Right ventricle myocardium inferior (tissue), 1 donor: ENCODE measurements at regions not wholly inside any gene's neighbourhood (a gene's known extent, or its start where the extent isn't known, plus 50 kb on each side); places are given as distances from the start of the nearest gene placed in this dataset.
"Not testable (repeated sequence)": the region's sequence is repeated elsewhere in the genome, so short reads cannot be mapped to it uniquely, and the experiment has no call there.

Experiments
- ATAC-seq: fragments of 200-7000 bp; cut with Tn5 transposase; one replicate; pipeline ENCODE4 v1.9.1; 2020; ENCODE audit warnings: mild to moderate bottlenecking, moderate library complexity
- DNase-seq: peaks from one replicate; pipeline ENCODE4 v3.0.0; 2021; ENCODE audit errors: missing footprints
- intact Hi-C: fragments of 100-400 bp; cut with DNase I; formaldehyde crosslinking; loops from one replicate; pipeline ENCODE4 v1.11.0; 2022
- donor health status: DM: no; HTN: yes; CAD: no; lungs with severe emphysema.

DNA sequence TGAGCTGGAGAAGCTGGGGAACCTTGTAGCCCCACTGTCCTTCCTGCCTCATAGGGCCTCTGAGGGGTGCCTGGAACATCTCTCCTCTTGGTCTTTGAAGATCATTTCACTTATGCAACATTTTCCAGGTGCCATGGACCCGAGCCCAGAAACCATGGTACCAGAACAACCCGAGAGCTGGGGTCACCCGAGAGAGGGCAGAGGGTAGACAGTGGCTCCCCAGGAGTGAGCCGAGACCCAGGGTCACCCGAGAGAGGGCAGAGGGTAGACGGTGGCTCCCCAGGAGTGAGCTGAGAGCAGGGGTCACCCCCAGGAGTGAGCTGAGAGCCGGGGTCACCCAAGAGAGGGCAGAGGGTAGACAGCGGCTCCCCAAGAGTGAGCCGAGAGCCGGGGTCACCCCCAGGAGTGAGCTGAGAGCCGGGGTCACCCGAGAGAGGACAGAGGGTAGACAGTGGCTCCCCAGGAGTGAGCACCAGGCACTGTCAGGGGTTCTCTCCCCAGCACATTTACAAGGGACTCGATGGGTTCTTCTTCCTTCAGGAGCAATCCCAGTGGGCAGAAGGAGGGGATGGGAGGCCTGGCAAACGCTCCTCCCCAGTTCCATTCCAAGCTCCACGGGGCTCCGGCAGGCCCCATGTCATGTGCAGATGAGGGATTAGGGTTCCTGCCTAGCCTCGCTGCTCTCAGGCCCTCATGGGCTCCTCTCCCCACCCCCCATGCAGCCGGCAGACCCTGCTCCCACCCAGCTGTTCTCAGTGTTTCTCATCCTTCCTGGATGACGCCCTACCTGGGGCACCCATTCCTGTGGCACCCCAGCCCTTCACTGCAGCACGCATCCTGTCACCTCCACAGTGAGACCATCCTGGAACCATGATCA, 163.5 kb downstream of the RTP5 start:
- DNase-seq: no peak
- intact Hi-C loops: no loop called here

DNA sequence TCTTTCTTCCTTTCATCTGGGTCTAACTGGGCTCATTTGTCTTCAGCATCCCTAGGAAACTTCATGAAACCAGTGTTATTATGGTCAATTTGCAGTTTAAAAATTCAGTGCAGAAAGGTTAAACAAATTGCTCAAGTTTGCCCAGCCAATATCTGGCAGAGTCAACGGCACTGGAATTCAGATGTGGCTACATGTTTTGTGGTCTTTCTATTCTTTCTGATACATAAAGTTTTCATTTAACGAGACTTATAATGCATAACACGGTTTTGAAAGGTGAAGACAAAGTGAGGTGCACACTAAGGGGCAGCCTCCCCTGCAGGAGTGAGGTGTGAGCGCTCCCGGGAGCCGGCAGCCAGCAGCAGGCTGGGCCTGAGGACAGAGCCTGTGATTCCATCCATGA, 164.6 kb downstream of the RTP5 start:
- no peak for DNase-seq
- intact Hi-C loops: no loop called here

More for the DNA sequence above, 163.5 kb downstream of the RTP5 start:
- ATAC-seq: no peak

GRCh38 chr2:242034996-242035814, 165.7 kb downstream of the RTP5 start:
- intact Hi-C loops: no loop called here
- DNase-seq: no peak
- ATAC-seq: no peak

More for the DNA sequence above, 164.6 kb downstream of the RTP5 start:
- ATAC-seq: no peak

- intact Hi-C loops: no loop called here
- no peak for DNase-seq
- ATAC-seq: no peak
These were observed 166.5 kb downstream of the RTP5 start for GRCh38 chr2:242035858-242036652.

- intact Hi-C loops: no loop called here
- ATAC-seq: no peak
- DNase-seq: no peak
These were observed 167.1 kb downstream of the RTP5 start for GRCh38 chr2:242036653-242036950.

DNA sequence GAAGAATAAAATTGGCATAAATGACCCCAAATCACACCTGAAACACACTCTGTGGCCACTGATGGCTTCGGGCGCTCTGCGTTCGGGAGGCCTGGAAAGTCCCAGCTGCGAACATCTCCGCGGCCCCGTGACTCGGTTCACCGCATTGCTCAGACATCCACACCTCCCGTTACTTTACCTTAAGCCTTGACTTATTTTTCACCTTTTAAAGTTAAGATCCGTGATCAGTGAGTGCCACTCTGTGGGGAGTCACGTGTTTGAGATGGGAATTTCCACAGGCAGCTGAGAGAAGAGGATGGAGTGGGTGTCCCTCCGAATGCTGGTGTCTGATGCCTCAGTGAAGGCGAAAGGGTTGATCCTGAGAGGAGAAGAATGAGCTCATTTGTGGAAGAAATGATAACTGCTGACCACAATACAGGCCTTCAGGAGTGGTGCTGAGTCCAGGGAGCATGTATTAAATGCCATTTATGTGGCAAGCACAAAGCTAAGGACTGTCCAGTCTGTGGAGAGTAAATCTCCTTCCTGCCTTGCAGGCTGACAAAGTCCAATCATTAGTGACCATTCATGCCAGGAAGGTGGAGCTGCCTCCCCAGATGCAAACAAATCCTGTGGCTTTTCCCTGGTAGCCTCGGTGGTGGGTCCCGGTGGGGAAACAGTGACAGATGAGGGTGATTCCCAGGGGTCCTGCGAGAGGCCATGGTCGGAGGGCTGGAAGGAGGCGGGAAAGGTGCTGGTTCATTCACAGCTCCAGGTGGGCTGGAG, 168.8 kb downstream of the RTP5 start:
- DNase-seq: no peak
- intact Hi-C loops: no loop called here
- ATAC-seq: no peak

DNA sequence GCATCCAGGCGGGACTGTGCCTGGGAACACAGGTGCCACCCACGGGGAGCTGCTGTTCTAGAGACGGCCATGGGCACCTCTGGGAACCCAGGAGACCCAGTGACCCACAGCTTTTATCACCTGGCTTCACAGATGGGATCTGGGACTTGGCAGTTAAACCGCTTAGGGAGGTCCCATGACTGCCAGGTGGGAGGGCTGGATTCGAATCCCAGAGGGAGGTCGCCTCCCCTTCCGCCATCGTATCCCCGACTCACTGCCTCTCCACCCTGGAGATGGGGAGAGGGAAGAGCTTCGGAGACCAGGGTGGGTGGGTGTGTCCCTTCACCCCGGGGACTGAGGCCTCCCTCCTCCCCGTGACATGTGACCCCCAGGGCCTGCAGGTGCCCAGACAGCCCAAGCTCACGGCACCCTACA, 169.4 kb downstream of the RTP5 start:
- DNase-seq (no peak), ATAC-seq (no peak)
- intact Hi-C loops: no loop called here

- ATAC-seq (no peak), DNase-seq (no peak)
- intact Hi-C loops: no loop called here
These were observed 170.8 kb downstream of the RTP5 start for GRCh38 chr2:242040303-242040655.

DNA sequence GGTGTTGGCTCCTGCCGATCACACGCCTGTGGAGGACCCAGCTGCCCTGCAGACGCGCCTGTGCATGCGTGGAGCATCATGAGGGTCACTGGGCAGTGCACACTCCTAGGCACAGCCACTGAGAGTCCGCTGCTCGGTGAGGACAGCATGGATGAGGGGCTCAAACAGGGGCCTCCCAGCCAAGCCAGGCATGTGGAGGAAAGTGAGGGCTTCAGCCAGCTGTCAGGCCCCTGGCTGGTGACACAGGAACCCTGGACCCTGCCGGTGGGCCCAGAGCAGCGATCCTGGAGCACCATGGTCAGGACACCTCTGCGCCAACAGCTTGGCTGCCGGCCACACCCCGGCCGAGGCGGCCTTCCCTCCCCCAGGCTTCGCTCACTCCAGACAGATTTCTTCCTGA, 171.2 kb downstream of the RTP5 start:
- intact Hi-C loops: no loop called here
- DNase-seq (no peak), ATAC-seq (no peak)

DNA sequence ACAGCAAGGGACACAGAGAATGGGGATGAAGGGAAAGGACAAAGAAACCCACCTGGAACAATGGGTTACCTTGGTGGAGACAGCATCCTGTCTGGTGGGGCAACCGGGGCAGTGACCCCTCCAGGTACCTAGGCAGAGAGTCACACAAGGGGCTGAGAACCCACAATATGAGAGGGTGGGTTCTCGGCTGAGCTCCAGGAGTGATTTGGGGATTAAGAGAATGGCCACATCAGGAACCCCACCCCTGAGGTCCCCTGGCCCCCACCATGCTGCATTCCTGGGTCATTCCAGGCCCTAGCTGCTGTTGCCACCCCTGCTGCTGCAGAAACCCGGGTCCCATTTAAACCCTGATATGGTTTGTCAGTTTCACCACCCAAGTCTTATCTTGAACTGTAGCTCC, 172.3 kb downstream of the RTP5 start:
- no peak for DNase-seq
- intact Hi-C loops: no loop called here
- ATAC-seq: no peak

GRCh38 chr2:242043538-242044312, 174.2 kb downstream of the RTP5 start:
- ATAC-seq: no peak
- DNase-seq: no peak
- intact Hi-C loops: no loop called here

GRCh38 chr2:242044313-242044590, 174.7 kb downstream of the RTP5 start:
- intact Hi-C loops: no loop called here
- DNase-seq (no peak), ATAC-seq (no peak)

GRCh38 chr2:242045596-242046144, 176.1 kb downstream of the RTP5 start:
- DNase-seq, ATAC-seq, intact Hi-C loops: not testable (repeated sequence)

DNA sequence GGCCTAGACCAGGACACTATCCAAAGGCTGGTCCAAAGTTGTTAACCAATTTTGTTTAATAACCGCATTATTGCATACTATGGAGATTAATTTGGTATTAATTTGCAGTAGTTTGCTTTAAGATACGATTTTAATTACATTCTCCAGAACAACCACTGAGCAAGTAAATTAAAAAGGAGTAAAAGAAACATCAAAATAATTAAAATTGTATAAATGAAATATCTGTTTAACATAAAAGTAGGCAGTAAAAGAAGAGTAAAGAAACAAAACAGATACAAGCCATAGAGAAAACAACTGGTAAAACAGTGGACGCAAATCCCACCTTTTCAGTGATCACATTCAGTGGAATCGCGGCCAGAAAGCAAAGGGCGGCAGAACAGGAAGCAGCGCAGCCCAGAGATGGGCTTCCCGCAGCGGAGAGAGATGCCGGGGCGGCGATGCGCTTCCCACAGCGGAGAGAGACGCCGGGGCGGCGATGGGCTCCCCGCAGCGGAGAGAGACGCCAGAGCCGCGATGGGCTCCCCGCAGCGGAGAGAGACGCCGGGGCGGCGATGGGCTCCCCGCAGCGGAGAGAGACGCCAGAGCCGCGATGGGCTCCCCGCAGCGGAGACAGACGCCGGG, 176.8 kb downstream of the RTP5 start:
- DNase-seq (no peak), ATAC-seq (no peak)
- intact Hi-C loops: no loop called here

GRCh38 chr2:242047963-242048362, 178.4 kb downstream of the RTP5 start:
- intact Hi-C loops: no loop called here
- ATAC-seq: no peak
- DNase-seq: no peak

DNA sequence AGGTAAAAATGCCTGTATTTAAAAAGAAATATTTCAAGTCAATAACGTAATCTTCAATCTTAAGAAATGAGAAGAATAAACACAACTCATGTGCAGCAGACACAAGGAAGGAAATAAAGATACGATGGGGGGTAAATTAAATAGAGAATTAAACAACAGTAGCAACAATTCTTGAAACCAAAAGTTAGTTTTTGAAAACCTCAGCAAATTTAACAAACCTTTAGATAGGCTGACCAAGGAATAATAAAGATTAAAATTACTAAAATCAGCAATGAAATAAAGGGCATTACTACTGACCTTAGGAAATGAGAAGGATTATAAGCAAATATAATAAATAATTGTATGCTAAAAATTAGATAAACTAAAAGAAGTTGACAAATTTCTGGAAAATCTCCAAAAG, 178.9 kb downstream of the RTP5 start:
- intact Hi-C loops: no loop called here
- DNase-seq (no peak), ATAC-seq (no peak)

- DNase-seq, ATAC-seq, intact Hi-C loops: not testable (repeated sequence)
These were observed 180.0 kb downstream of the RTP5 start for GRCh38 chr2:242049492-242049891.

DNA sequence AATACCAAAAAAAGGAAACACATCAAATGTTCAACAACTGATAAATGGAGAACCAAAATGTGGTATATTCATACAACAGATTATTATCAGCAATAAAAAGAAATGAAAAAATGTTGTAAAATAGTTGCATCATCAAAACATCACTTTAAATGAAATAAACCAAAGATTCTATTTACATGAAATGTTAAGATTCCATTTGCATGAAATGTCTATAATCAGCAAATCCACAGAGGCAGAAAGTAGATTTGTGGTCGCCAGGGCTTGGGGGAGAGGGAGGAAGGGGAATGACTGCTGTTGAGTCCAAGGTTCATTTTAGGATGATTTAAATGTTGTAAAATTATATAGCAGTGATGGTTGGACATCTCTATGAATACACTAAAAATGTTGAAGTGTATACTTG, 181.9 kb downstream of the RTP5 start:
- intact Hi-C loops: no loop called here

More for the DNA sequence above, 181.9 kb downstream of the RTP5 start:
- DNase-seq (no peak), ATAC-seq (no peak)
